Keratinocyte (primary cell): ENCODE measurements at regions not wholly inside any gene's neighbourhood (a gene's known extent, or its start where the extent isn't known, plus 50 kb on each side); places are given as distances from the start of the nearest gene placed in this dataset.

Experiments used
- DNase-seq: peaks from one replicate; pipeline ENCODE4 v3.0.0-alpha.2; 2011; ENCODE audit warnings: low read depth, missing footprints, low spot score
- FAIRE-seq: peaks from 2 replicates; lab custom pipeline; 2011; peaks lifted over from hg19 to GRCh38; lab: Jason Lieb, UNC
- H2AFZ ChIP-seq: 2 replicates; pipeline ENCODE4 v1.6.0; 2012; ENCODE audit warnings: low read length, control low read depth, inconsistent platforms; ENCODE audit not compliant: control insufficient read depth
- H3K27ac ChIP-seq: 2 replicates; pipeline ENCODE4 v1.5.1; 2011; ENCODE audit warnings: low read length; ENCODE audit not compliant: control insufficient read depth, insufficient read depth
- H3K27me3 ChIP-seq: 3 replicates; pipeline ENCODE4 v1.6.0; 2011; ENCODE audit warnings: low read length; ENCODE audit not compliant: control insufficient read depth, insufficient read depth; ENCODE audit errors: extremely low read depth
- H3K36me3 ChIP-seq, 2 experiments: 2 replicates in 1 of 2; 3 replicates in 1 of 2; pipeline ENCODE4 v1.5.1; 2011; ENCODE audit warnings: low read length in 2 of 2, mild to moderate bottlenecking in 1 of 2; ENCODE audit not compliant: control insufficient read depth in 2 of 2, insufficient read depth in 2 of 2; ENCODE audit errors: extremely low read depth in 1 of 2
- H3K4me1 ChIP-seq: 3 replicates; pipeline ENCODE4 v1.5.1; 2011; ENCODE audit warnings: low read length; ENCODE audit not compliant: control insufficient read depth, insufficient read depth; ENCODE audit errors: extremely low read depth
- H3K4me2 ChIP-seq: 3 replicates; pipeline ENCODE4 v1.6.0; 2011; ENCODE audit warnings: low read depth, low read length; ENCODE audit not compliant: control insufficient read depth, insufficient read depth; ENCODE audit errors: extremely low read depth
- H3K4me3 ChIP-seq, 3 experiments: fragments of 200-600 bp in 1 of 3; sonication (generic) in 1 of 3; 2 replicates in 2 of 3; 3 replicates in 1 of 3; pipeline ENCODE4 v1.5.1; 2011 to 2016; ENCODE audit warnings: low read length in 3 of 3, mild to moderate bottlenecking in 3 of 3, control low read depth in 2 of 3, inconsistent platforms in 1 of 3, low read depth in 1 of 3, mixed read lengths in 1 of 3, mixed run types in 1 of 3, moderate library complexity in 1 of 3; ENCODE audit not compliant: control insufficient read depth in 2 of 3, insufficient read depth in 2 of 3; ENCODE audit errors: extremely low read depth in 1 of 3
- H3K79me2 ChIP-seq: 2 replicates; pipeline ENCODE4 v1.6.0; 2012; ENCODE audit warnings: low read length; ENCODE audit not compliant: control insufficient read depth, insufficient read depth
- H3K9ac ChIP-seq: 3 replicates; pipeline ENCODE4 v1.6.0; 2011; ENCODE audit warnings: low read length; ENCODE audit not compliant: control insufficient read depth, insufficient read depth; ENCODE audit errors: extremely low read depth
- H3K9me1 ChIP-seq: 3 replicates; pipeline ENCODE4 v1.6.0; 2011; ENCODE audit warnings: low read length; ENCODE audit not compliant: control insufficient read depth, insufficient read depth; ENCODE audit errors: extremely low read depth
- H3K9me3 ChIP-seq: 2 replicates; pipeline ENCODE4 v1.5.1; 2012; ENCODE audit warnings: low read depth, low read length; ENCODE audit not compliant: control insufficient read depth
- H4K20me1 ChIP-seq: 3 replicates; pipeline ENCODE4 v1.6.0; 2011; ENCODE audit warnings: low read length; ENCODE audit not compliant: control insufficient read depth, insufficient read depth; ENCODE audit errors: extremely low read depth
- EZH2 ChIP-seq: IDR thresholded peaks from one replicate; pipeline ENCODE4 v1.6.1; 2012; ENCODE audit warnings: inconsistent platforms, mild to moderate bottlenecking, low read length, moderate library complexity
- dilution Hi-C: fragments of 300-500 bp; cut with MboI; formaldehyde crosslinking; loops from one replicate; pipeline ENCODE4 v1.7.0; 2020; ENCODE audit warnings: low sequenced_read_pairs; ENCODE audit not compliant: extremely low pct_ligation_motif_present
- TF ChIP-seq, protein P1 (sequence below), 3 experiments: IDR thresholded peaks in 1 of 3; conservative IDR thresholded peaks in 1 of 3; optimal IDR thresholded peaks in 1 of 3; 2 replicates in 2 of 3; 3 replicates in 1 of 3; pipeline versions ENCODE3 to v1.5.1; 2011; ENCODE audit warnings: low read length in 3 of 3, mild to moderate bottlenecking in 3 of 3, moderate library complexity in 2 of 3, control low read depth in 1 of 3, inconsistent platforms in 1 of 3; ENCODE audit not compliant: insufficient read depth in 2 of 3; ENCODE audit errors: extremely low read depth in 1 of 3

GRCh38 chr2:75936311-75936710 lies 225.6 kb upstream of the GCFC2 start:
- no peaks in the 10 kb centered on the region for H3K36me3 ChIP-seq
- no peak overlapping the region for H2AFZ ChIP-seq
- no peak overlapping the region for H3K4me2 ChIP-seq
- no peaks in the 10 kb centered on the region for H3K9me1 ChIP-seq
- FAIRE-seq: no peak
- H3K4me3 ChIP-seq: no peak overlapping the region
- H3K27ac ChIP-seq: no peak overlapping the region
- TF ChIP-seq, protein P1, sequence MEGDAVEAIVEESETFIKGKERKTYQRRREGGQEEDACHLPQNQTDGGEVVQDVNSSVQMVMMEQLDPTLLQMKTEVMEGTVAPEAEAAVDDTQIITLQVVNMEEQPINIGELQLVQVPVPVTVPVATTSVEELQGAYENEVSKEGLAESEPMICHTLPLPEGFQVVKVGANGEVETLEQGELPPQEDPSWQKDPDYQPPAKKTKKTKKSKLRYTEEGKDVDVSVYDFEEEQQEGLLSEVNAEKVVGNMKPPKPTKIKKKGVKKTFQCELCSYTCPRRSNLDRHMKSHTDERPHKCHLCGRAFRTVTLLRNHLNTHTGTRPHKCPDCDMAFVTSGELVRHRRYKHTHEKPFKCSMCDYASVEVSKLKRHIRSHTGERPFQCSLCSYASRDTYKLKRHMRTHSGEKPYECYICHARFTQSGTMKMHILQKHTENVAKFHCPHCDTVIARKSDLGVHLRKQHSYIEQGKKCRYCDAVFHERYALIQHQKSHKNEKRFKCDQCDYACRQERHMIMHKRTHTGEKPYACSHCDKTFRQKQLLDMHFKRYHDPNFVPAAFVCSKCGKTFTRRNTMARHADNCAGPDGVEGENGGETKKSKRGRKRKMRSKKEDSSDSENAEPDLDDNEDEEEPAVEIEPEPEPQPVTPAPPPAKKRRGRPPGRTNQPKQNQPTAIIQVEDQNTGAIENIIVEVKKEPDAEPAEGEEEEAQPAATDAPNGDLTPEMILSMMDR (optimal IDR thresholded peaks at IDR 0.05 in 1 of 3, IDR thresholded peaks at IDR 0.05 in 1 of 3, conservative IDR thresholded peaks at IDR 0.05 in 1 of 3; ENCODE audit: extremely low read depth in 1 of 3, insufficient read depth in 2 of 3, low read length in 3 of 3): no peak
- no peak for TF ChIP-seq EZH2
- dilution Hi-C loops: no loop called here
- no peaks in the 10 kb centered on the region for H3K27me3 ChIP-seq
- no peaks in the 10 kb centered on the region for H4K20me1 ChIP-seq
- no peaks in the 10 kb centered on the region for H3K79me2 ChIP-seq
- no peak overlapping the region for H3K9ac ChIP-seq
- no peaks in the 10 kb centered on the region for H3K9me3 ChIP-seq
- DNase-seq: no peak
- H3K4me1 ChIP-seq: no peaks in the 10 kb centered on the region

DNA sequence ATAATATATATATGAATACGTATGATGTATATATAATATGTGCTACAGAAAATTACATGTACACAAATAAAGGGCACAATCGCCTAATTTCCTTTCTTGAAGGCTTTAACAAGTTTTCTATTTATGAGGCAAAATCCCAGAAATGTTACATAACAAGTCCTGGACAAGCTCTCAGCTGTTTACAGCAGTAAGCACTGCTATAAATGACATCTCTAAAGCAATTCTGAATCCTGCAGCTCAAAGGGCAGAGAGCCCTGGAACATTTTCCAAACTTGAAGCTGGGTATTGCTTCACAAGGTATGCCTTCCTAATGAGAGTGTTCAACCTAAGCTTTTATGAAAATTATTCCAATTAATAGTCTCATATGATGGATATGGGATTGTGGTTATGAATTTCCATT lies 222.3 kb upstream of the GCFC2 start:
- FAIRE-seq: no peak
- H3K9ac ChIP-seq: no peak overlapping the region
- no peaks in the 10 kb centered on the region for H3K36me3 ChIP-seq
- no peak for TF ChIP-seq EZH2
- TF ChIP-seq, protein P1 (optimal IDR thresholded peaks at IDR 0.05 in 1 of 3, IDR thresholded peaks at IDR 0.05 in 1 of 3, conservative IDR thresholded peaks at IDR 0.05 in 1 of 3; ENCODE audit: extremely low read depth in 1 of 3, insufficient read depth in 2 of 3, low read length in 3 of 3): no peak
- no peak overlapping the region for H3K27ac ChIP-seq
- no peaks in the 10 kb centered on the region for H3K4me1 ChIP-seq
- H3K9me1 ChIP-seq: no peaks in the 10 kb centered on the region
- H4K20me1 ChIP-seq: no peaks in the 10 kb centered on the region
- no peaks in the 10 kb centered on the region for H3K79me2 ChIP-seq
- H3K27me3 ChIP-seq: no peaks in the 10 kb centered on the region
- no peaks in the 10 kb centered on the region for H3K9me3 ChIP-seq
- H2AFZ ChIP-seq: no peak overlapping the region
- no peak overlapping the region for H3K4me3 ChIP-seq
- DNase-seq: no peak
- dilution Hi-C loops: no loop called here
- H3K4me2 ChIP-seq: no peak overlapping the region
